GM19351 (cell line): ENCODE measurements at regions not wholly inside any gene's neighbourhood (a gene's known extent, or its start where the extent isn't known, plus 50 kb on each side); places are given as distances from the start of the nearest gene placed in this dataset.

ENCODE experiments used
- ATAC-seq: cut with Tn5 transposase; IDR thresholded peaks from one replicate; pipeline ENCODE4 v1.9.1; 2021; ENCODE audit warnings: mild to moderate bottlenecking, moderate library complexity; ENCODE audit not compliant: unreplicated experiment

DNA sequence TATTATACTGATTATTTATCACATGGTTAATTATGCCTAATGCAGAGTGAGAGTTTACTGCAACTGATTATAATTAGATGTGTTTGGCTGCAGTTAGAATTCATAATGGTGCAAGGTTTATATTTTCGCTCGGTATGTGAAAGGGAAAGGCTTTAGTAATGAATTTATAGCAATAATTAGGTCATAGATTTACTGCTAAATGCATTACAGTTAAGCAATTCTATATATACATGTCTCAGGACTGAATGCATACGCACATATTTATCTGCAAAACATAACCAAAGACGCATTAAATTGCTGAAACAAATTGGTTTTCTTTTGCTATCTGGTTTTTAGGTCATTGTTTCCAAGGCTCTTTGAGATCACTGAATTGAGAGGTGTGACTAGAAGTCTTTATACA lies 428.1 kb upstream of the PDE3A start:
- ATAC-seq = no peak

DNA sequence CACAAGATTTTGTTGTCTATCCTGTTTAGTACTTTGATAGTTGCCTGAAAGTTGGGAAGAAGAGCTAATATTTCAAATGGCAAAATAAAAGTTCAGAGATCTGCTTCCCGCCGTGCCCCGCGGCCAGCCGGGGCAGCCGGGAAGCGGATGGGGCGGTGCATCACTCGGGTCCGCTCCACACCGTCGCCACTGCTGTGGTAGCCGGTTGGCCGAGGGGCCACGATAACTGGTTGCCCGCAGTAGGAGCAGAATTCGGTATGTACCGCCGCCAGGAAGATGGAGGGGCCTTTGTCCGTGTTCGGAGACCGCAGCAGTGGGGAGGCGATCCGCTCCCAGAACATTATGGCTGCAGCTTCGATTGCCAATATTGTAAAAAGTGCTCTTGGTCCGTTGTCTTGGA lies 427.2 kb upstream of the PDE3A start:
- ATAC-seq = no peak

DNA sequence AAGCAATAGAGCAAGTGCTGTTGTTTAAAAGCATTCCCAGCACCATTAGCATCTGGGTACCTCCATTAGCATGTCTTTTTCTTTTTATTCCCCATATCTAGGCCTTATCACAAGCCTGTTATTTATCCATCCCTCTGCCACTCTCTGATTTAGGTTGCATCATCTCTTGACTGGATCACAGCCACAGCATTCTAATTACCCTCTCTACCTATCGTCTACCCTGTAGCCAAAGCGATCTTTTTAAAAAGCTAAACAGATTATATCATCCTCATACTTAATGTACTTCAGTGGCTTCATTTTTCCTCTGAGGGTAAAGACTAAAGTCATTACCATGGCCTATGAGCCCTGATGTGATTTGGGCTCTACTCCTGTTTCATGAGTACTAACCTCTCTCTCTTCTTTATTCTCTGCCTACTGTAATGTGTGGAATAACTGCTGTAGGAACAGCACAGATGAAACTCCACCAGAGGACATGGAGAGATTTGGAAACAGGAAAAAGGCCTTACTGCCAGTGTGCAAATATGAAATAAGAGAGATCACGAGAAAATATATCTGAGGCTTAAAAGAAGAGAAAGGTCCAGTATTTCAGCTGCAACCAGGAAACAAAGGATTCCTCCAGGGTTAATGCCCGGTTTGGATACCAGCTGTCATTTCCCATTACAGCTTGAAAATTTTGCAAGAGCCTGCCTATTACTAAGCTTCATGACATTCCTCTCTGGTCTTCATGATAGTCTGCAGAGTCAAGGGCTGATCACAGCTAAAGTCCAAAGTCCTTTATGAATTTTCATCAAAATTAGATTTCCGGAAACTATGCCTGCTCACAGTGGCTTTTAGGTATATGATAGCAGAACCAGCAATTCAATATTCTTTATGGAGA lies 422.5 kb upstream of the PDE3A start:
- ATAC-seq = no peak

- ATAC-seq = no peak
These were observed 421.8 kb upstream of the PDE3A start for GRCh38 chr12:19946550-19946949.

DNA sequence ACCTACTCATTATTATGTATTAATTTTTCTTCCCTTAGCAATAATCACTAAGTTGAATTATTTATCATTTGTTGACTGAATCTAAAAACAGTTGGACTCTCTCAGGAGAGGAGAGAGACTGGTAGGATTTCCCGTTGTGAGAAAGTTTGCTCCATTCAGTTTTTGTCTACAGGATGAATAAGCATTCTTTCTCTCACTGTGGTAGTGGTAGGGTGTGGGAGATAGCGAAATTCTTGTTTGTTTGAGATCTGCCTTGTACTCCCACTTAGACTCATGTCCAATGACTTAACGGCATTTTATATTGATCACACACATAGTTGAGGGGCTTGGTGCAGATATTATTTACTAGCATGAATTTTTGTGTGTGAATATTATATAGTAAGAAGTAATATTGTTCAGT lies 421.0 kb upstream of the PDE3A start:
- ATAC-seq = no peak

GRCh38 chr12:19951664-19952063 lies 416.7 kb upstream of the PDE3A start:
- no peak for ATAC-seq

DNA sequence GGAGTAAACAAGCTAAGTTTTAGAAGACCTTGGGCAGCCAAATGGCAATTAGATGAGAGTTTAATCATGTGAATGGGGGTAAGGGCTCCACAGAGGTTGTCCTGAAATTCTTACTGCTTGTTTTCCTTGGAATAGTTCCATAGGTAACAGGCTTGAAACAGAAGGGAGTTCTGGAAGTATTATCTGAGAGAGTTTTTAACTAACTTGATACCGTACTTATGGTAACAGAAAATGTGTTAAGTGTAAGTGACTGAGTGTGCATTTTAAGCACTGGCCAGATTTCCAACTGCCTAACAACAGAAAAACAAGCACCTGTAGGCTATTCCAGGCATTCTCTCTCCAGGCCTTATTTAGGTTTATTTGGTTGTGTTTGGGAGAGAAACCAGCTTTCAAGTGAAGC lies 414.6 kb upstream of the PDE3A start:
- ATAC-seq = no peak

DNA sequence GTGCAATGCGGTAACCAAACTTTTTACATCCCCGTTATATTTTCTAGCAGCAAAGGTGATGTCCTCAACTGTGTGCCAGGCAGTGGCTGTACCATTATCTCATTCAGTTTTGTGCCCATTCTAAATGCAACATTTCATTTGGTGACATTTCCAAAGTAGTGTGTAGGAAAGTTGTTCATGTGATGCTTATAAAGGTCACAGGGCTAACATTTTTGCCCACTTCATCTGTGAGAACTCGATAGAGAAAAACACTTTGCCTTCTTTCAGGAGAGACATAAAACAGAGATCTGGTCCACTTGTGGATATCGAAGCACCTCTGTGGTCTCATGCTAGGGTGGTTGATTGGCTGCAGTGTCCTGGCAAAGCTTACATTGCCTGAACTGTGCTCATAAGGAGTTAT lies 414.2 kb upstream of the PDE3A start:
- no peak for ATAC-seq

- ATAC-seq = no peak
These were observed 410.8 kb upstream of the PDE3A start for GRCh38 chr12:19957308-19958125.

GRCh38 chr12:19958389-19958788 lies 409.9 kb upstream of the PDE3A start:
- no peak for ATAC-seq

DNA sequence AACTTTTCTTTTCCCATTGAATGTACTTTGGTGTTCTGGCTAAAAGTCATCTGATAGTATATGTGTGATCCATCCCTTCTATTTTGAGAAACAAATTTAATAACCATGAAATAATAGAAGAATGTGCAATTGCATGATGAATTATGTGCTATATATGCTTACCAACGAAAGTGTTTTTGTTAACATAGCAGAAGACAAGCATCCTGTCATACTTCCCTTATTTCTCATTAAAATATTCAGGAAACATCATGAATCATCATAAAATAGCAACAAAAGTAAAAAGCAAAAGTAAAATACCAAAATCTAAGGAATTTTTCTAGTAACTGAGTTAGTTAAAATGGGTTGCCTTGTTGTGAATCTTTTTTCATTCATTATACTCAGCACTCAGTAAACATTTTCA lies 409.0 kb upstream of the PDE3A start:
- no peak for ATAC-seq

- ATAC-seq = no peak
These were observed 407.8 kb upstream of the PDE3A start for GRCh38 chr12:19960527-19960926.

- ATAC-seq = no peak
These were observed 406.1 kb upstream of the PDE3A start for GRCh38 chr12:19962192-19962591.

- no peak for ATAC-seq
These were observed 404.4 kb upstream of the PDE3A start for GRCh38 chr12:19963972-19964371.

DNA sequence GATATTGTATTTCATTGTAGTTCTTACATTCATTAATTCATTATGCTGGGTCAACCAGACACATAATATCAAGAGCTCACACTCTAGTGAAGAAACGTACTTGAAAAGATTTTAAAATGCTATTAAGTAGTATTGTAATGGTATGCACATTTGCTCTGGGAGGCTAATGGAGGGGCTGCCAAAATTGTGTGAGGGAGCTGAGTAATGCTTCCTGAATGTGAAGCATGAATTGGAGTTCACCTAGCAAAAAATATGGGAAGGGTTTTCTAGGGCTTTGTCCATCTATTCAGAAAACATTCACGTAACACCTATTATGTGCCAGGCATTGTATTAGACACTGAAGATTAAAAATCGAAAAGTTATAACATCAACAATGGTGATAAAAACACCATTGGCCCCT lies 403.8 kb upstream of the PDE3A start:
- ATAC-seq = no peak

DNA sequence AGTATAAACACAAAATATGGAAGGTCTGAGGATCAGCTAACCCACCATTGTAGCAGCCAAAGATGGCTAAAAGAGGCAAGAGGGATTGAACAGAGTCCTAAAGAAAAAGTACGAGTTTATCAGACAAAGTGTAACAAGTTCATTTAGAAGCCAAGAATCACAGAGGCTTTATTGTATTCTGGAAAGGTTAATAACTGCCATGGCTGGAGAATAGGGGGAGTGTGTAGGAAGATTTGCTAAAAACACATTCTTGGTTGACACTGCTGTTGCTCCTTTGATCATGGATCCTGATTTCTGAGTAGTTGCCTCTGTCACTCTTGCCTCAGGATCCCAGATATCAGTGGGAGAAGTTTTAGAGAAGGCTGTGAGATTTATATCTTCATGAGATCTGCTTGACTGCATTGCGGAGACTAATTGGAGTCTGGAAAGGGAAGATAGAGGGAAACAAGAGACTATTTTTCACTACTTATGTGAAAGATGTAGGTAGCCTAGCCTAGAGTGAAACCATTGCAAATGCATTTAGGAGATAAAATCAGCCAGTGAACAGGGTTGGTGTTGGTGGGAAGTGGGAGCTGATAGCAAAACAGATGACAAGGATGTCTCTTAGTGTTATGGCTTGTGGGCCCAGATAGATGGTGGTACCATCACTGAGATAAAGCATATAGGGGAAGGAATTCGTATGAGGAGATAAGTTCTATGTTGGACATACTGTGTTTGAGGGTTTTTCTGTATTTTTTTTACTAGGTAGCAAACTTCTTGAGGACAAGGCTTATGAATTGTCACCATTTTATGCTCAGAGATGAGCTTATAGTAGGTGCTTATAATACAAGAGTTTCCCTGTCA lies 402.9 kb upstream of the PDE3A start:
- no peak for ATAC-seq

- no peak for ATAC-seq
These were observed 401.3 kb upstream of the PDE3A start for GRCh38 chr12:19967001-19967400.

DNA sequence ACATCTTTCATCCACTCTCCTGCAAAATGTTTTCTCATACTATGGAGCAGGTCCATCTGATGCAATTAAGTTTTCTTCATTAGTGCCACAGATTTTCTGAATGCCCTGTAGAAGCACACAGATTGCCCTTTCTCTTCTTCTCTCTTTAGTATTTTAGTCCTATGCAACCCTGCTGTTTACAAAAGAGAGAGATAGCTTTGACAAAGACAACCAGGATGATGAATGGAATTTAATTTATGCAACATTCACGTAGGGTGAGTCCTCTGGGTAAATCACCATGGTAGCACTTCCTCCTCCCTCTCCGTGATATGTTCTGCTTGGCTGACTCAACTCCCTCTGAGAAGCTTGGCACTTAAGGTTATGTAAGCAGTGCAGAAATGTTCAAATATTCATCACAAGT lies 400.9 kb upstream of the PDE3A start:
- ATAC-seq = no peak

DNA sequence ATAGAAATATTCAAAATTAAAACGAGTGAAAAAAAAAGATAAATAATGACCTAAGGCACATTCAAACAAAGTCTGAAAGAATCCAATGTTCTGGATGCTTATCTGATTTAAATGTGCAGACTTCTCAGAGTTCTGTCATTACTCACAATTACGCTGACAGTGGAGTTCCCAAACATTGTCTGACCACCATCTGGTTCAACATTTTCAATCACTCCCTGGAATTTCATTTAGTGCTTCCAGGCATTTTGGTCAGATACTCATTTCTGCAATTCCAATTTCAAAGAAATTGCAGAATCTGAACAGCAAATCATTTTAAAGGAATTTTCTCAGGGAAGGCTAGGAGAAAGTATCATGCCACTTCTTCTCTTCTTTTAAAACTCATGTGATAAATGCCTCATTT lies 398.2 kb upstream of the PDE3A start:
- ATAC-seq = no peak

DNA sequence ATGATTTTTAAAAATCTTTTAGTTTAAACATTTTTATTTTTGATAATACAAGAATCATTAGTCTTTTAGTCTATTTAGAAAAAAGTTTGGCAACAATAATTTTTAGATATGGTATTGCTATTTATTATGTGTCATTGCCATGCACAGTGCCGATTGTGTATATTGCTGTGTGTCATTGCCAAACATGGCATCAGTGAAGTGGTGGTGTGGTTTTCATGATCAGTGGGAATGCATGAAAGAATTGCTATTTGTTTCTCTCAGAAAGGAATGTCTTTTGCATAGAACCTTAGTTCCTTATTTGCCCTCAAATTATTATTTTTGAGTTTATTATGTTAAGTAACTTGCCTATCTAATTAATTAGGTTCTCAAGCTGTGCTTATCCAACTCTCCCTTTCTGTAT lies 397.5 kb upstream of the PDE3A start:
- no peak for ATAC-seq
